ENCODE measurements at regions not wholly inside any gene's neighbourhood (a gene's known extent, or its start where the extent isn't known, plus 50 kb on each side); places are given as distances from the start of the nearest gene placed in this dataset.

- TF ChIP-seq, protein P1, sequence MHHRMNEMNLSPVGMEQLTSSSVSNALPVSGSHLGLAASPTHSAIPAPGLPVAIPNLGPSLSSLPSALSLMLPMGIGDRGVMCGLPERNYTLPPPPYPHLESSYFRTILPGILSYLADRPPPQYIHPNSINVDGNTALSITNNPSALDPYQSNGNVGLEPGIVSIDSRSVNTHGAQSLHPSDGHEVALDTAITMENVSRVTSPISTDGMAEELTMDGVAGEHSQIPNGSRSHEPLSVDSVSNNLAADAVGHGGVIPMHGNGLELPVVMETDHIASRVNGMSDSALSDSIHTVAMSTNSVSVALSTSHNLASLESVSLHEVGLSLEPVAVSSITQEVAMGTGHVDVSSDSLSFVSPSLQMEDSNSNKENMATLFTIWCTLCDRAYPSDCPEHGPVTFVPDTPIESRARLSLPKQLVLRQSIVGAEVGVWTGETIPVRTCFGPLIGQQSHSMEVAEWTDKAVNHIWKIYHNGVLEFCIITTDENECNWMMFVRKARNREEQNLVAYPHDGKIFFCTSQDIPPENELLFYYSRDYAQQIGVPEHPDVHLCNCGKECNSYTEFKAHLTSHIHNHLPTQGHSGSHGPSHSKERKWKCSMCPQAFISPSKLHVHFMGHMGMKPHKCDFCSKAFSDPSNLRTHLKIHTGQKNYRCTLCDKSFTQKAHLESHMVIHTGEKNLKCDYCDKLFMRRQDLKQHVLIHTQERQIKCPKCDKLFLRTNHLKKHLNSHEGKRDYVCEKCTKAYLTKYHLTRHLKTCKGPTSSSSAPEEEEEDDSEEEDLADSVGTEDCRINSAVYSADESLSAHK (CRISPR knock-in tag; IDR thresholded peaks at IDR 0.05; ENCODE audit: borderline replicate concordance): no peak
- no peak for TF ChIP-seq ARNT (IDR thresholded peaks at IDR 0.05)
- no peak for TF ChIP-seq RELA (CRISPR knock-in tag; IDR thresholded peaks at IDR 0.05)
- no peak for TF ChIP-seq ZSCAN30 (CRISPR knock-in tag; IDR thresholded peaks at IDR 0.05)
- TF ChIP-seq ZNF44 (CRISPR knock-in tag; IDR thresholded peaks at IDR 0.05): no peak
- TF ChIP-seq ZNF790 (CRISPR knock-in tag; IDR thresholded peaks at IDR 0.05; ENCODE audit: borderline replicate concordance): 0 out of 2 replicates have a peak, but pooled peaks have one; percentile 43
- no peak for TF ChIP-seq ZNF629 (CRISPR knock-in tag; conservative IDR thresholded peaks at IDR 0.05)
- no peak for TF ChIP-seq ZNF10 (CRISPR knock-in tag; IDR thresholded peaks at IDR 0.05; ENCODE audit: borderline replicate concordance, low read depth)
- no peak for TF ChIP-seq CHCHD3 (CRISPR knock-in tag; IDR thresholded peaks at IDR 0.05)
- TF ChIP-seq TGIF2 (CRISPR knock-in tag; IDR thresholded peaks at IDR 0.05): no peak
- no peak; the same call in 1 of the 2 replicates for TF ChIP-seq MTA1 (CRISPR knock-in tag; IDR thresholded peaks at IDR 0.05; ENCODE audit: borderline replicate concordance)
- TF ChIP-seq NRL (CRISPR knock-in tag; IDR thresholded peaks at IDR 0.05; ENCODE audit: borderline replicate concordance): no peak
- TF ChIP-seq ZFP90 (CRISPR knock-in tag; IDR thresholded peaks at IDR 0.05; ENCODE audit: borderline replicate concordance): no peak
- TF ChIP-seq IRF9 (CRISPR knock-in tag; IDR thresholded peaks at IDR 0.05; ENCODE audit: borderline replicate concordance): no peak
- TF ChIP-seq, protein P2, sequence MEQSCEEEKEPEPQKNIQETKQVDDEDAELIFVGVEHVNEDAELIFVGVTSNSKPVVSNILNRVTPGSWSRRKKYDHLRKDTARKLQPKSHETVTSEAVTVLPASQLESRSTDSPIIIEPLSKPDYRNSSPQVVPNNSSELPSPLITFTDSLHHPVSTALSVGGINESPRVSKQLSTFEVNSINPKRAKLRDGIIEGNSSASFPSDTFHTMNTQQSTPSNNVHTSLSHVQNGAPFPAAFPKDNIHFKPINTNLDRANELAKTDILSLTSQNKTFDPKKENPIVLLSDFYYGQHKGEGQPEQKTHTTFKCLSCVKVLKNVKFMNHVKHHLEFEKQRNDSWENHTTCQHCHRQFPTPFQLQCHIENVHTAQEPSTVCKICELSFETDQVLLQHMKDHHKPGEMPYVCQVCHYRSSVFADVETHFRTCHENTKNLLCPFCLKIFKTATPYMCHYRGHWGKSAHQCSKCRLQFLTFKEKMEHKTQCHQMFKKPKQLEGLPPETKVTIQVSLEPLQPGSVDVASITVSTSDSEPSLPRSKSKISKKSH (CRISPR knock-in tag; IDR thresholded peaks at IDR 0.05; ENCODE audit: borderline replicate concordance): no peak
- TF ChIP-seq, protein P3, sequence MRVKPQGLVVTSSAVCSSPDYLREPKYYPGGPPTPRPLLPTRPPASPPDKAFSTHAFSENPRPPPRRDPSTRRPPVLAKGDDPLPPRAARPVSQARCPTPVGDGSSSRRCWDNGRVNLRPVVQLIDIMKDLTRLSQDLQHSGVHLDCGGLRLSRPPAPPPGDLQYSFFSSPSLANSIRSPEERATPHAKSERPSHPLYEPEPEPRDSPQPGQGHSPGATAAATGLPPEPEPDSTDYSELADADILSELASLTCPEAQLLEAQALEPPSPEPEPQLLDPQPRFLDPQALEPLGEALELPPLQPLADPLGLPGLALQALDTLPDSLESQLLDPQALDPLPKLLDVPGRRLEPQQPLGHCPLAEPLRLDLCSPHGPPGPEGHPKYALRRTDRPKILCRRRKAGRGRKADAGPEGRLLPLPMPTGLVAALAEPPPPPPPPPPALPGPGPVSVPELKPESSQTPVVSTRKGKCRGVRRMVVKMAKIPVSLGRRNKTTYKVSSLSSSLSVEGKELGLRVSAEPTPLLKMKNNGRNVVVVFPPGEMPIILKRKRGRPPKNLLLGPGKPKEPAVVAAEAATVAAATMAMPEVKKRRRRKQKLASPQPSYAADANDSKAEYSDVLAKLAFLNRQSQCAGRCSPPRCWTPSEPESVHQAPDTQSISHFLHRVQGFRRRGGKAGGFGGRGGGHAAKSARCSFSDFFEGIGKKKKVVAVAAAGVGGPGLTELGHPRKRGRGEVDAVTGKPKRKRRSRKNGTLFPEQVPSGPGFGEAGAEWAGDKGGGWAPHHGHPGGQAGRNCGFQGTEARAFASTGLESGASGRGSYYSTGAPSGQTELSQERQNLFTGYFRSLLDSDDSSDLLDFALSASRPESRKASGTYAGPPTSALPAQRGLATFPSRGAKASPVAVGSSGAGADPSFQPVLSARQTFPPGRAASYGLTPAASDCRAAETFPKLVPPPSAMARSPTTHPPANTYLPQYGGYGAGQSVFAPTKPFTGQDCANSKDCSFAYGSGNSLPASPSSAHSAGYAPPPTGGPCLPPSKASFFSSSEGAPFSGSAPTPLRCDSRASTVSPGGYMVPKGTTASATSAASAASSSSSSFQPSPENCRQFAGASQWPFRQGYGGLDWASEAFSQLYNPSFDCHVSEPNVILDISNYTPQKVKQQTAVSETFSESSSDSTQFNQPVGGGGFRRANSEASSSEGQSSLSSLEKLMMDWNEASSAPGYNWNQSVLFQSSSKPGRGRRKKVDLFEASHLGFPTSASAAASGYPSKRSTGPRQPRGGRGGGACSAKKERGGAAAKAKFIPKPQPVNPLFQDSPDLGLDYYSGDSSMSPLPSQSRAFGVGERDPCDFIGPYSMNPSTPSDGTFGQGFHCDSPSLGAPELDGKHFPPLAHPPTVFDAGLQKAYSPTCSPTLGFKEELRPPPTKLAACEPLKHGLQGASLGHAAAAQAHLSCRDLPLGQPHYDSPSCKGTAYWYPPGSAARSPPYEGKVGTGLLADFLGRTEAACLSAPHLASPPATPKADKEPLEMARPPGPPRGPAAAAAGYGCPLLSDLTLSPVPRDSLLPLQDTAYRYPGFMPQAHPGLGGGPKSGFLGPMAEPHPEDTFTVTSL (CRISPR knock-in tag; IDR thresholded peaks at IDR 0.05; ENCODE audit: borderline replicate concordance): peak; percentile 74
- TF ChIP-seq GLI4 (CRISPR knock-in tag; IDR thresholded peaks at IDR 0.05; ENCODE audit: borderline replicate concordance): no peak
- no peak for TF ChIP-seq ZNF83 (CRISPR knock-in tag; IDR thresholded peaks at IDR 0.05; ENCODE audit: borderline replicate concordance)
- TF ChIP-seq ZC3H4 (CRISPR knock-in tag; IDR thresholded peaks at IDR 0.05; ENCODE audit: borderline replicate concordance): no peak
- no peak for TF ChIP-seq ZNF737 (CRISPR knock-in tag; IDR thresholded peaks at IDR 0.05; ENCODE audit: borderline replicate concordance)
These were observed 106.1 kb upstream of the TMEM170B start (continued) for GRCh38 chr6:11431455-11431937.

Data from HepG2 (cell line).